ENCODE measurements at regions not wholly inside any gene's neighbourhood (a gene's known extent, or its start where the extent isn't known, plus 50 kb on each side); places are given as distances from the start of the nearest gene placed in this dataset.

DNA sequence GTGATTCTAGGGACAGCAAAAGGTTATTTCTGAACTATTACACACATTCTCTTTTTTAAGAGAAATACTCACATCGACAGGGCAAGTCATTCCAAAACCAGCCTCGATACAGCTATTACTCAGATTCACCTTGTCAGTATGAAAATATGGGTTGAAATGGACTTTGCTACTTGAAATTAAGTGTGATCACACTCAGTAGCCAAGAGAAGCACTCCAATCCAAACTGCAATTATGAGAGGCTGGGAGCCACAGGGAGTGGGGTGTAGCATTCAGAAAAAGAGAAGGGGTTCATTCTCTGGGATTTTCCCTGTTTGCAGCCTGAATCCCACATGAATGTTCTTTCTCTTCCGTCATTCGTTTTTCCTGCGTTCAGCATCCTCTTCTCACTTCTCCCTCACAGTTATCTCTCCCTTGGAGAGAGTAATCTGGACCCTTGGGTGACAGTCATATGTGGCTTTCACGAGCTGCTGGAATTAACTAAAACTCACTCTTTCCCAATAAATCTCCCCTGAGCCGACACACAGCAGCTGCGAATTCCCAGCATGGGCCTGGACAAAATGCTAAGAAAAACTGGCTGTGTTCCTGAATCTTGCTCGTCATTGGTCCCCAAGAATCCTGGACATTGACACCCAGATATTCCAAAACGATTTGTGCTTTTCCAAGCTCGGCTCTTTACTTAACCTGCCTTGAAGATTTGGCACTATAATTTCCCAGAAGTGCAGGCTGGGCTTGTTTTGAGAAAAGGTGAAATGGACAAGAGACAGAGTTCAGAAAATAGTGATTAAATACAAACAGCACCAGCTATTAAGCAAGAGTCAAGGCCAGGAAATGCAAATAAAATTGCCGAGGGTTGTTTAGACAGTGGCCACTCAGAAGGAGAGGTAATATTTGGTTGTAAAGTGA lies 199.5 kb upstream of the PLEKHG7 start:
- no peaks in the 10 kb centered on the region for H3K36me3 Mint-ChIP-seq (ENCODE audit: low read depth, unreplicated experiment)
- no peak overlapping the region for H3K4me3 Mint-ChIP-seq (ENCODE audit: unreplicated experiment)
- H3K27ac Mint-ChIP-seq (ENCODE audit: unreplicated experiment): no peak overlapping the region
- no peak for TF ChIP-seq CTCF (IDR thresholded peaks at IDR 0.05; ENCODE audit: unreplicated experiment)
- peaks cover 9% of the 10 kb centered on the region for H3K4me1 Mint-ChIP-seq (ENCODE audit: unreplicated experiment)
- no peaks in the 10 kb centered on the region for H3K9me3 Mint-ChIP-seq (ENCODE audit: unreplicated experiment)
- H3K27me3 Mint-ChIP-seq (ENCODE audit: unreplicated experiment): no peaks in the 10 kb centered on the region
- DNase-seq (ENCODE audit: low spot score): no peak

GRCh38 chr12:92502417-92503028 lies 200.3 kb upstream of the PLEKHG7 start:
- H3K36me3 Mint-ChIP-seq (ENCODE audit: low read depth, unreplicated experiment): no peaks in the 10 kb centered on the region

GRCh38 chr12:92496790-92497189 lies 206.0 kb upstream of the PLEKHG7 start:
- TF ChIP-seq CTCF (IDR thresholded peaks at IDR 0.05; ENCODE audit: unreplicated experiment): no peak
- Mint-ChIP-seq H3K4me1 (ENCODE audit: unreplicated experiment) (no peaks in the 10 kb centered on the region), H3K4me3 (ENCODE audit: unreplicated experiment) (no peak overlapping the region), H3K9me3 (ENCODE audit: unreplicated experiment) (no peaks in the 10 kb centered on the region), H3K27ac (ENCODE audit: unreplicated experiment) (no peak overlapping the region), H3K27me3 (ENCODE audit: unreplicated experiment) (no peaks in the 10 kb centered on the region), H3K36me3 (ENCODE audit: low read depth, unreplicated experiment) (no peaks in the 10 kb centered on the region)
- no peak for DNase-seq (ENCODE audit: low spot score)

More at GRCh38 chr12:92502417-92503028, 200.3 kb upstream of the PLEKHG7 start:
- Mint-ChIP-seq H3K4me1 (ENCODE audit: unreplicated experiment) (peaks cover 9% of the 10 kb centered on the region), H3K4me3 (ENCODE audit: unreplicated experiment) (no peak overlapping the region), H3K27me3 (ENCODE audit: unreplicated experiment) (no peaks in the 10 kb centered on the region), H3K9me3 (ENCODE audit: unreplicated experiment) (no peaks in the 10 kb centered on the region), H3K27ac (ENCODE audit: unreplicated experiment) (no peak overlapping the region)
- no peak for TF ChIP-seq CTCF (IDR thresholded peaks at IDR 0.05; ENCODE audit: unreplicated experiment)
- no peak for DNase-seq (ENCODE audit: low spot score)

GRCh38 chr12:92495108-92495507 lies 207.7 kb upstream of the PLEKHG7 start:
- DNase-seq (ENCODE audit: low spot score): no peak
- Mint-ChIP-seq H3K27me3 (ENCODE audit: unreplicated experiment) (no peaks in the 10 kb centered on the region), H3K36me3 (ENCODE audit: low read depth, unreplicated experiment) (no peaks in the 10 kb centered on the region), H3K9me3 (ENCODE audit: unreplicated experiment) (no peaks in the 10 kb centered on the region), H3K4me1 (ENCODE audit: unreplicated experiment) (no peaks in the 10 kb centered on the region), H3K4me3 (ENCODE audit: unreplicated experiment) (no peak overlapping the region), H3K27ac (ENCODE audit: unreplicated experiment) (no peak overlapping the region)
- no peak for TF ChIP-seq CTCF (IDR thresholded peaks at IDR 0.05; ENCODE audit: unreplicated experiment)

DNA sequence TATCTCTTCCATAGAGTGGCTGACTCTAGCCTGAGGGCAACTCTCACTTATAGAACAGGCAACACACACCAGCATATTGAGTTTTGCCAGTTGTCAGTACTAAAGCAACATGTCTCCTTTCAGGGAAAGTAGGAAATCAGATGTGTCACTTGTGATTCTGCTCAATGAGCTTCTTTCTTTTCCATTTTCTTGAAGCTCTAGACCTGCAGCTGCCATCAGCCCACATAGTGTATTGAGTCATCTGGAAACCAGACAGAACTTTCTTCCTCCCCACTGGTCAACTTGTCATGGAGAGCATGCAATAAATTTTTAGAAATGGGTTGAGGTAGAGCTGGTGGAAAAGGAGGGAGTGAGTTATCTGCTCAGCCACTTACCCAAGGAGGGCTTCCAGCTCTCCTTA lies 209.0 kb upstream of the PLEKHG7 start:
- Mint-ChIP-seq H3K27me3 (ENCODE audit: unreplicated experiment) (no peaks in the 10 kb centered on the region), H3K4me3 (ENCODE audit: unreplicated experiment) (no peak overlapping the region), H3K36me3 (ENCODE audit: low read depth, unreplicated experiment) (no peaks in the 10 kb centered on the region), H3K27ac (ENCODE audit: unreplicated experiment) (no peak overlapping the region), H3K4me1 (ENCODE audit: unreplicated experiment) (no peaks in the 10 kb centered on the region), H3K9me3 (ENCODE audit: unreplicated experiment) (no peaks in the 10 kb centered on the region)
- TF ChIP-seq CTCF (IDR thresholded peaks at IDR 0.05; ENCODE audit: unreplicated experiment): no peak
- DNase-seq (ENCODE audit: low spot score): no peak
